ENCODE measurements at regions not wholly inside any gene's neighbourhood (a gene's known extent, or its start where the extent isn't known, plus 50 kb on each side); places are given as distances from the start of the nearest gene placed in this dataset.

DNA sequence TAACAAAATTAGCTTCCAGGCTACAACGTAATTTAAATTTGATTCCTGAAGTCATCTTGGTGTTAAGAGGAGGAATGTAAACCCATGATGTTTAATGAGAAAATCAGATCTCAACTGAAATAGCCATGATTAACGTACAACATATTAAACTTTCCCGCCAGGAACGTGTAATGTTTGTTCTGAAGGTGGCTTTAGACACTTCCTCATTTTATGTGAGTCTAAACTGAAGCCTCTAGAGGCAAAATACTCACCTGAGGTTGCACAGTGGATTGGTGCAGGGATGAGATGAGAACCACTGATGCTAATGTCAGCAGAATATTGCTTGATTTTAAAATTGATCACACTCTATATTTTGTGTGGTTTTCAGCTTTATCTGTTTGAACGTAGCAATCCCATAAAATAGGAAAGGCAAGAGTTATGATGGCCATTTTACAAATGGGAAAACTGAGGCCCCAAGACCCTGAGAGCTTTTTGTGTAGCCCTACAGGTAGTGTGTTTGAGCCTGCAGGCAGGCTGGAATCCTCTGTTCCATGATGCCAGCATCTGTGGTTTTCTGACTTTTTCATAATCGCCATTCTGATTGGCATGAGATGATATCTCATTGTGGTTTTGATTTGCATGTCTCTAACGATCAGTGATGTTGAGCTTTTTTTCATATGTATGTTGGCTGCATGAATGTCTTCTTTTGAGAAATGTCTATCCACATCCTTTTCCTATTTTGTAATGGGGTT is 243.7 kb upstream of the BMPER start:
- no peak overlapping the region for H3K4me3 ChIP-seq
- no peak for DNase-seq (ENCODE audit: low spot score)
- no peak overlapping the region for H3K27ac ChIP-seq
- TF ChIP-seq, protein P1, sequence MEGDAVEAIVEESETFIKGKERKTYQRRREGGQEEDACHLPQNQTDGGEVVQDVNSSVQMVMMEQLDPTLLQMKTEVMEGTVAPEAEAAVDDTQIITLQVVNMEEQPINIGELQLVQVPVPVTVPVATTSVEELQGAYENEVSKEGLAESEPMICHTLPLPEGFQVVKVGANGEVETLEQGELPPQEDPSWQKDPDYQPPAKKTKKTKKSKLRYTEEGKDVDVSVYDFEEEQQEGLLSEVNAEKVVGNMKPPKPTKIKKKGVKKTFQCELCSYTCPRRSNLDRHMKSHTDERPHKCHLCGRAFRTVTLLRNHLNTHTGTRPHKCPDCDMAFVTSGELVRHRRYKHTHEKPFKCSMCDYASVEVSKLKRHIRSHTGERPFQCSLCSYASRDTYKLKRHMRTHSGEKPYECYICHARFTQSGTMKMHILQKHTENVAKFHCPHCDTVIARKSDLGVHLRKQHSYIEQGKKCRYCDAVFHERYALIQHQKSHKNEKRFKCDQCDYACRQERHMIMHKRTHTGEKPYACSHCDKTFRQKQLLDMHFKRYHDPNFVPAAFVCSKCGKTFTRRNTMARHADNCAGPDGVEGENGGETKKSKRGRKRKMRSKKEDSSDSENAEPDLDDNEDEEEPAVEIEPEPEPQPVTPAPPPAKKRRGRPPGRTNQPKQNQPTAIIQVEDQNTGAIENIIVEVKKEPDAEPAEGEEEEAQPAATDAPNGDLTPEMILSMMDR (IDR thresholded peaks at IDR 0.05) = no peak

DNA sequence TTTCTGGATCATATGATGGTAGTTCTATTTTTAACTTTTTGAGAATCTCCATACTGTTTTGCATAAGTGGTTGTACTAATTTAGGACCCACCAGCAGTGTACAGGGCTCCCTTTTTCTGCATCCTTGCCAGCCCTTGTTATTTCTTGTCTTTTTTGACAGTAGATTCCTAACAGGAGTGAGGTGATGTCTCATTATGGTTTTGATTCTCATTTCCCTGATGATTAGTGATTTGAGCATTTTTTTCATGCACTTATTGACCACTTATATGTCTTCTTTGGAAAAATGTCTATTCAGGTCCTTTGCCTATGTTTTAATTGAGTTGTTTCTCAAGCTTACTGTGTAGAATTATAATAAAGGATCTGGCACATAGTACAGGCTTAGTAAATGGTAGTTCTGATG is 238.8 kb upstream of the BMPER start:
- Histone ChIP-seq H3K4me3 (no peak overlapping the region), H3K27ac (no peak overlapping the region)
- no peak for DNase-seq (ENCODE audit: low spot score)
- TF ChIP-seq, protein P1 (IDR thresholded peaks at IDR 0.05) = no peak

DNA sequence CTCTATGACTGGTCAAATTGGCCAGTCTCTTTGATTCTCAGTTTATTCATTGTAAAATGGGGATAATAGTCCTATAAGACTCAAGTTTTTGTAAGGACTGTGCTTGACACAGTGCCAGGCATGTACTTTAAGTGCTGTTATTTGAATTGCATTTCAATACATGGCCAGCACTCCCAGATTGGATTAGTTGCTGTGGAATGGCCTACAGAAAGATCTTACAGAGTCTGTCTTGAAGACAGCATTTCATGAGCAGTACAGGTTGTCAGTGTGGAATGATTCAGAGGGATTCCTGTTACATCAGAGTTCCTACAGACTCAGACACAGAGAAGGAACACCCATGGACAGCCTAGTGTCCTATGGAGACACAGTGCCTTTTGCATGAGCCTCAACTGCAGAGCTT is 238.1 kb upstream of the BMPER start:
- no peak for DNase-seq (ENCODE audit: low spot score)
- TF ChIP-seq, protein P1 (IDR thresholded peaks at IDR 0.05) = no peak
- Histone ChIP-seq H3K4me3 (no peak overlapping the region), H3K27ac (no peak overlapping the region)

DNA sequence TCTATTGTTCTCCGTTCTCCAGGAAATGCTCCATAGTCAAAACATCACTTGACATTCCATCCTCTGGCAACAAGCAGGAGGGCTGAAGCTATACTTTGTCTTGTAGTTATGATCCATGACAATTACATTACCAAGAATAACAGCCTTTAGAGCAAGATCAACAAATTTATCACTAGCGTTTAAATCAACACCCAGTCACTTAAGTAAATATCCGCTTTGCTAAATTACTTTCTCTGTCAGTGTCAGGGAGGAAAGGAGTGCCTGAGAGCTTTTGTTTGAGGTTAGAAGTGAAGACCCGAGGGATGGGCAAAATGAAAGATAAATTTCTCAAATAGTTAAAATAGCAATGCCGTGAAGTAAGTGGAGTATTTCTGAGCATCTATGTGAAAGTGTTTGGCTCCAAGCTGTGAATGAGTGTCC is 236.1 kb upstream of the BMPER start:
- no peak overlapping the region for H3K4me3 ChIP-seq
- no peak for DNase-seq (ENCODE audit: low spot score)
- no peak overlapping the region for H3K27ac ChIP-seq
- TF ChIP-seq, protein P1 (IDR thresholded peaks at IDR 0.05) = no peak

DNA sequence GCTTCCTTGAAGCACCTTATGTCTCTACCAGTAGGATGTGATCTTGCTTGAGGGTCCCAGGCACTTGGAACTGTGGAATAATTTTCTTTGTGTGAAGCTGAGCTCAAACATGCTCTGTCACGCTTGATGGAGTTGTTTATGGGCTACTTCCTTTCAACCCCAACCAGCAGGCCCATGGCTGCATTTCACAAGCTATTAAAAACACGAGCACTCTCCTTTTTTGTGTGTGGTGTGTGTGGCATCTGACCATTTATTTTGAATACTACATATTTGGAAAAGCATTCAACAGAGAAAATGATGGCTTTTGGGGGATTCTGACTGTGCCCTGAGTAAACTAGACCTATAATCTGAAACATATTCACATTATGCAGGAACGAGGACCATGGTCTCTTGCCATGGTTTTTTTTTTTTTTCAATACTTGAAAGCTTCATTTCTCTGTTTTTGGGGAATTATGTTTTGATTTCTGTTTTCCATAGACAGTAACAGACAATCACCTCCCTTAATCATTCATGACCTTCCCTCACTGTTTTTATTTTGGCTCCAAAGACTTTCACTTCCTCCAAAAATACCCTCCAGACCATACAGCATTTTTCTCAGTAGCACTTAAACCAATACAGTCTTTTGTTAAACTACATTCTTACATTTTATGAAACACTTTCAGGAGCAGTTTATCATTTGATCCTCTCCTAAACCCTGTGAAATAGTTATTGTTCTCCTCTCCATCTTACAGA is 233.6 kb upstream of the BMPER start:
- TF ChIP-seq, protein P1 (IDR thresholded peaks at IDR 0.05) = no peak
- no peak for DNase-seq (ENCODE audit: low spot score)
- H3K4me3 ChIP-seq = no peak overlapping the region
- H3K27ac ChIP-seq = no peak overlapping the region

DNA sequence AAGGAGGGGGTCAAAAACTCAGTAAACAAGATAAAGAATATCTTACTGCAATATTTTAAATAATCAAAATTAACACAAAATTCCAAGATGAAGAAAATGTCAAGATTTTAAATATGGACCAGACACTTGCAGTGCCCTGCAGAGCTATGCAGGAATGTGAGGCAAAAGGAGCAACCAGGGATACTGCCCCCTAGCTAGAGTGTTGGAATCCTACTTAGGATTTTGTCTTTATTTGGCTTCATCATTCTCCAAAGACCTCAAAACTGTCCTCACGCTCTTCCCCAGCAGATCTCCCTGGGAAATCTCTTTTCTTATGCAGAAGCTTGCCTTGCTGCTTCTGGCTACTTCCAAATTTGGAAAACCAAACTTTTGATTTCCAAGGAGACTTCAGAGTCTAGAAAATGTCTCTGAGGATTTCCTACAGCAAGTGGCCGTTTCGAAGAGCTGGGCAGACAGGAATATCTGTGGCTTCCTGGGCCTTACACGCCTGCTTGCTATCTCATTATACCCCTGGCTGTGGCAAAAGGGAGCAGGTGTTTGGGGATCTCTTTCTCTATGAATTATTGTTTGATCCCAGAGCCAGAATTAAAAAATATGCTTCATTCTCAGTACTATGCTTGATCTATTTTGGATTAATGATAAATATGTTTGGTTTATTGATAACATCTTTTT is 232.2 kb upstream of the BMPER start:
- Histone ChIP-seq H3K27ac (no peak overlapping the region), H3K4me3 (no peak overlapping the region)
- TF ChIP-seq, protein P1 (IDR thresholded peaks at IDR 0.05) = no peak
- no peak for DNase-seq (ENCODE audit: low spot score)
